Psoas muscle (tissue), 7 donors: ENCODE measurements at regions not wholly inside any gene's neighbourhood (a gene's known extent, or its start where the extent isn't known, plus 50 kb on each side); places are given as distances from the start of the nearest gene placed in this dataset.
"Not testable (repeated sequence)": the region's sequence is repeated elsewhere in the genome, so short reads cannot be mapped to it uniquely, and the experiment has no call there.

Source experiments
- ATAC-seq, 4 donors: fragments of 200-7000 bp; cut with Tn5 transposase; one replicate each; pipeline ENCODE4 v1.9.1; 2020; ENCODE audit warnings: moderate library complexity in 3 of 4, mild to moderate bottlenecking in 2 of 4
- DNase-seq, 2 donors: peaks; one replicate each; pipeline ENCODE4 v3.0.0-alpha.2; 2020
- H3K27ac ChIP-seq: fragments of 200-600 bp; one replicate; pipeline ENCODE4 v1.8.0; 2022
- H3K27me3 ChIP-seq, 3 donors: fragments of 200-600 bp in 1 of 3; one replicate each; pipeline versions ENCODE4 v1.6.1 to v1.8.0; 2013 to 2022; ENCODE audit warnings: low read length in 2 of 3, mild to moderate bottlenecking in 2 of 3, moderate library complexity in 1 of 3; ENCODE audit not compliant: insufficient read depth in 3 of 3
- H3K36me3 ChIP-seq, 2 donors: fragments of 200-600 bp in 1 of 2; one replicate each; pipeline versions ENCODE4 v1.6.1 to v1.8.0; 2013 to 2022; ENCODE audit warnings: low read depth in 1 of 2, mild to moderate bottlenecking in 1 of 2, moderate library complexity in 1 of 2; ENCODE audit not compliant: insufficient read depth in 1 of 2
- H3K4me1 ChIP-seq: fragments of 200-600 bp; one replicate; pipeline ENCODE4 v1.8.0; 2022
- H3K4me3 ChIP-seq: fragments of 200-600 bp; one replicate; pipeline ENCODE4 v1.8.0; 2022; ENCODE audit warnings: mild to moderate bottlenecking
- H3K9me3 ChIP-seq: fragments of 200-600 bp; one replicate; pipeline ENCODE4 v1.8.0; 2022
- CTCF ChIP-seq: fragments of 200-600 bp; IDR thresholded peaks from one replicate; pipeline ENCODE4 v1.8.0; 2022; ENCODE audit warnings: antibody characterized with exemption
- WGBS, 3 donors: extraction: QIAGEN DNeasy Blood & Tissue Kit; methylation state at CpG; one replicate each; pipeline versions ENCODE4 v1.1.6 to v1.1.7; 2013; 5-methylcytosine and 5-hydroxymethylcytosine counted together
- intact Hi-C, 2 donors: fragments of 100-400 bp; cut with DNase I; formaldehyde crosslinking; loops; one replicate each; pipeline versions ENCODE4 v1.11.0 to v1.14.2; 2022
- donor health status: healthy with polysubstance abuse.
- donor health status: DM: no; HTN: no; CAD: no; lungs with moderate emphysema.
- donor health status: Bipolar disorder and iron deficiency.
- donor health status: healthy.
- donor health status: DM: yes; HTN: yes; CAD: no.
- donor health status: DM: no; HTN: no; CAD: no.
- donor health status: DM: yes; HTN: yes; CAD: no.

- no peak overlapping the region for H3K27ac ChIP-seq
- intact Hi-C loops, result loop anchor here in 1 of 2 donors (5.0 kb wide), 1 partner anchor 33 kb away; no protein-coding TSS in a partner anchor
- H3K9me3 ChIP-seq, result no peaks in the 10 kb centered on the region
- H3K36me3 ChIP-seq, result no peaks in the 10 kb centered on the region
- no peak for DNase-seq
- no peak for ATAC-seq
- peaks cover 20% of the 10 kb centered on the region for H3K4me1 ChIP-seq
- H3K27me3 ChIP-seq, result no peaks in the 10 kb centered on the region
- no peak overlapping the region for H3K4me3 ChIP-seq
- no peak for TF ChIP-seq CTCF
- WGBS, 3 donors, result 72 to 89% (median 72%) methylated on average over 8 of the region's 8 CpGs
Measured at GRCh38 chr15:62904041-62904910, 138.3 kb upstream of the TPM1 start.

GRCh38 chr15:62906627-62907026 lies 135.9 kb upstream of the TPM1 start:
- no peak for TF ChIP-seq CTCF
- H3K27ac ChIP-seq, result no peak overlapping the region
- 86 to 91% (median 86%) methylated on average over 6 of the region's 6 CpGs for WGBS, 3 donors
- H3K36me3 ChIP-seq, result no peaks in the 10 kb centered on the region
- no peaks in the 10 kb centered on the region for H3K27me3 ChIP-seq
- intact Hi-C loops, result no loop called here
- DNase-seq (no peak), ATAC-seq (no peak)
- no peaks in the 10 kb centered on the region for H3K9me3 ChIP-seq
- H3K4me3 ChIP-seq, result no peak overlapping the region
- peaks cover 2% of the 10 kb centered on the region for H3K4me1 ChIP-seq

- TF ChIP-seq CTCF, result no peak
- no peak overlapping the region for H3K27ac ChIP-seq
- ATAC-seq (no peak), DNase-seq (no peak)
- no peaks in the 10 kb centered on the region for H3K9me3 ChIP-seq
- H3K4me3 ChIP-seq, result no peak overlapping the region
- no peaks in the 10 kb centered on the region for H3K27me3 ChIP-seq
- H3K4me1 ChIP-seq, result peaks cover under 1% of the 10 kb centered on the region
- intact Hi-C loops, result no loop called here
- 61 to 80% (median 70%) methylated on average over 8 of the region's 8 CpGs for WGBS, 3 donors
- no peaks in the 10 kb centered on the region for H3K36me3 ChIP-seq
Measured at GRCh38 chr15:62907275-62907674, 135.3 kb upstream of the TPM1 start.

GRCh38 chr15:62908341-62908740 lies 134.2 kb upstream of the TPM1 start:
- WGBS, 3 donors, result 87 to 93% (median 90%) methylated on average over 5 of the region's 5 CpGs
- H3K36me3 ChIP-seq, H3K9me3 ChIP-seq, H3K4me3 ChIP-seq, intact Hi-C loops, H3K27me3 ChIP-seq, DNase-seq, H3K4me1 ChIP-seq, ATAC-seq, H3K27ac ChIP-seq: not testable (repeated sequence)

GRCh38 chr15:62909257-62909656 lies 133.3 kb upstream of the TPM1 start:
- no peak for ATAC-seq
- peaks cover 10% of the 10 kb centered on the region for H3K4me1 ChIP-seq

More at GRCh38 chr15:62909257-62909656, 133.3 kb upstream of the TPM1 start:
- no peak overlapping the region for H3K4me3 ChIP-seq
- H3K36me3 ChIP-seq, result no peaks in the 10 kb centered on the region
- no peaks in the 10 kb centered on the region for H3K9me3 ChIP-seq
- DNase-seq, result no peak
- TF ChIP-seq CTCF, result no peak
- 88 to 91% (median 90%) methylated on average over 3 of the region's 3 CpGs for WGBS, 3 donors
- no peaks in the 10 kb centered on the region for H3K27me3 ChIP-seq
- H3K27ac ChIP-seq, result no peak overlapping the region
- intact Hi-C loops, result no loop called here
